Keratinocyte (primary cell): ENCODE measurements at regions not wholly inside any gene's neighbourhood (a gene's known extent, or its start where the extent isn't known, plus 50 kb on each side); places are given as distances from the start of the nearest gene placed in this dataset.

ENCODE experiments used
- EZH2 ChIP-seq: IDR thresholded peaks from one replicate; pipeline ENCODE4 v1.6.1; 2012; ENCODE audit warnings: inconsistent platforms, mild to moderate bottlenecking, low read length, moderate library complexity
- TF ChIP-seq, protein P1 (sequence below), 3 experiments: IDR thresholded peaks in 1 of 3; conservative IDR thresholded peaks in 1 of 3; optimal IDR thresholded peaks in 1 of 3; 2 replicates in 2 of 3; 3 replicates in 1 of 3; pipeline versions ENCODE3 to v1.5.1; 2011; ENCODE audit warnings: low read length in 3 of 3, mild to moderate bottlenecking in 3 of 3, moderate library complexity in 2 of 3, control low read depth in 1 of 3, inconsistent platforms in 1 of 3; ENCODE audit not compliant: insufficient read depth in 2 of 3; ENCODE audit errors: extremely low read depth in 1 of 3

DNA sequence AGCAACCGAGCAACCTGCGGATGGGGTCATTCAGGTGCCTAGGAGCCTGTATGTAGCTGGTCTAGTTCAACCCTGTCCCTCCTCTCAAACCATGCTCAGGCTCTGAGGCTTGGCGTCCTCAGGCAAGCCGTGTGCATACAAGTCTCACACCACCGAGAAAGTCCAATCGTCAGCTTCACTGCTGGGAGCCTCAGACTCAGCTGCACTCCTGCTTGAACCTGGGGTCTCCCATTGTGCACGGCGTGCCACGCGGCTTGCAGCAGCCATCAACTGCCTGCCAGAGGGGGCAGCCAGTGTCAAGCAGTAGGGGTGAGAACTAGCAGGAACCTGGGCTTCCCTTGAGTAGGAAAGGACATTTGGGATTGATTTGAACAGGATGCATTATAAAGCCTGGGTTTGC lies 1064.6 kb downstream of the BCL11B start:
- TF ChIP-seq, protein P1, sequence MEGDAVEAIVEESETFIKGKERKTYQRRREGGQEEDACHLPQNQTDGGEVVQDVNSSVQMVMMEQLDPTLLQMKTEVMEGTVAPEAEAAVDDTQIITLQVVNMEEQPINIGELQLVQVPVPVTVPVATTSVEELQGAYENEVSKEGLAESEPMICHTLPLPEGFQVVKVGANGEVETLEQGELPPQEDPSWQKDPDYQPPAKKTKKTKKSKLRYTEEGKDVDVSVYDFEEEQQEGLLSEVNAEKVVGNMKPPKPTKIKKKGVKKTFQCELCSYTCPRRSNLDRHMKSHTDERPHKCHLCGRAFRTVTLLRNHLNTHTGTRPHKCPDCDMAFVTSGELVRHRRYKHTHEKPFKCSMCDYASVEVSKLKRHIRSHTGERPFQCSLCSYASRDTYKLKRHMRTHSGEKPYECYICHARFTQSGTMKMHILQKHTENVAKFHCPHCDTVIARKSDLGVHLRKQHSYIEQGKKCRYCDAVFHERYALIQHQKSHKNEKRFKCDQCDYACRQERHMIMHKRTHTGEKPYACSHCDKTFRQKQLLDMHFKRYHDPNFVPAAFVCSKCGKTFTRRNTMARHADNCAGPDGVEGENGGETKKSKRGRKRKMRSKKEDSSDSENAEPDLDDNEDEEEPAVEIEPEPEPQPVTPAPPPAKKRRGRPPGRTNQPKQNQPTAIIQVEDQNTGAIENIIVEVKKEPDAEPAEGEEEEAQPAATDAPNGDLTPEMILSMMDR (optimal IDR thresholded peaks at IDR 0.05 in 1 of 3, IDR thresholded peaks at IDR 0.05 in 1 of 3, conservative IDR thresholded peaks at IDR 0.05 in 1 of 3; ENCODE audit: extremely low read depth in 1 of 3, insufficient read depth in 2 of 3, low read length in 3 of 3): no peak
- TF ChIP-seq EZH2: no peak
